Activated T-helper 1 cell treated with anti-CD3 and anti-CD28 coated beads, Interleukin-12 subunit alpha, Interleukin-12 subunit beta, Interleukin-2, Interleukin-4 antibody, amounts not matched to agents 30 ng/mL and 10 ng/mL and 1 ng/mL, durations not matched to agents 14 hours and 24 hours and 36 hours (primary cell): ENCODE measurements at regions not wholly inside any gene's neighbourhood (a gene's known extent, or its start where the extent isn't known, plus 50 kb on each side); places are given as distances from the start of the nearest gene placed in this dataset.

Experiments used
- DNase-seq: peaks from one replicate; pipeline ENCODE4 v3.0.0; 2021; ENCODE audit warnings: low spot score
- H3K27ac Mint-ChIP-seq: one replicate; pipeline ENCODE4 v1.8.0; 2021; ENCODE audit warnings: mild to moderate bottlenecking, mixed read lengths
- H3K27me3 Mint-ChIP-seq: one replicate; pipeline ENCODE4 v1.8.0; 2022; ENCODE audit warnings: mild to moderate bottlenecking, moderate library complexity, mixed read lengths; ENCODE audit not compliant: insufficient read depth
- H3K36me3 Mint-ChIP-seq: one replicate; pipeline ENCODE4 v1.8.0; 2021; ENCODE audit warnings: low read depth, mixed read lengths
- H3K4me1 Mint-ChIP-seq: one replicate; pipeline ENCODE4 v1.8.0; 2021; ENCODE audit warnings: low read depth, mixed read lengths
- H3K4me3 Mint-ChIP-seq: one replicate; pipeline ENCODE4 v1.8.0; 2021; ENCODE audit warnings: mild to moderate bottlenecking, moderate library complexity, mixed read lengths
- H3K9me3 Mint-ChIP-seq: one replicate; pipeline ENCODE4 v1.8.0; 2021; ENCODE audit warnings: mixed read lengths
- intact Hi-C: fragments of 100-400 bp; cut with micrococcal nuclease; formaldehyde crosslinking; loops from one replicate; pipeline ENCODE4 v1.15.1; 2024

- H3K9me3 Mint-ChIP-seq, result peaks cover 11% of the 10 kb centered on the region
- DNase-seq, result no peak
- intact Hi-C loops, result no loop called here
- H3K27me3 Mint-ChIP-seq, result no peaks in the 10 kb centered on the region
- H3K4me1 Mint-ChIP-seq, result no peaks in the 10 kb centered on the region
- H3K4me3 Mint-ChIP-seq, result no peak overlapping the region
- H3K27ac Mint-ChIP-seq, result no peak overlapping the region
- H3K36me3 Mint-ChIP-seq, result no peaks in the 10 kb centered on the region
Observed at GRCh38 chr18:56009411-56009810, 421.4 kb upstream of the TCF4 start.

- H3K4me1 Mint-ChIP-seq, result no peaks in the 10 kb centered on the region
- DNase-seq, result no peak
- no peak overlapping the region for H3K27ac Mint-ChIP-seq
- H3K4me3 Mint-ChIP-seq, result no peak overlapping the region
- intact Hi-C loops, result no loop called here
- H3K9me3 Mint-ChIP-seq, result no peaks in the 10 kb centered on the region
- no peaks in the 10 kb centered on the region for H3K36me3 Mint-ChIP-seq
- H3K27me3 Mint-ChIP-seq, result no peaks in the 10 kb centered on the region
Observed at GRCh38 chr18:56003720-56004088, 415.7 kb upstream of the TCF4 start.

- H3K27me3 Mint-ChIP-seq, result no peaks in the 10 kb centered on the region
- no peaks in the 10 kb centered on the region for H3K36me3 Mint-ChIP-seq
- no peak for DNase-seq
- no peaks in the 10 kb centered on the region for H3K4me1 Mint-ChIP-seq
- H3K4me3 Mint-ChIP-seq, result no peak overlapping the region
- H3K9me3 Mint-ChIP-seq, result no peaks in the 10 kb centered on the region
- intact Hi-C loops, result no loop called here
- no peak overlapping the region for H3K27ac Mint-ChIP-seq
Observed at GRCh38 chr18:56003009-56003719, 415.2 kb upstream of the TCF4 start.

- intact Hi-C loops, result no loop called here
- H3K4me1 Mint-ChIP-seq, result no peaks in the 10 kb centered on the region
- no peaks in the 10 kb centered on the region for H3K36me3 Mint-ChIP-seq
- no peaks in the 10 kb centered on the region for H3K27me3 Mint-ChIP-seq
- H3K9me3 Mint-ChIP-seq, result no peaks in the 10 kb centered on the region
- no peak overlapping the region for H3K27ac Mint-ChIP-seq
- DNase-seq, result no peak
- H3K4me3 Mint-ChIP-seq, result no peak overlapping the region
Observed at GRCh38 chr18:56001576-56001975, 413.6 kb upstream of the TCF4 start.

GRCh38 chr18:56000041-56000440, 412.0 kb upstream of the TCF4 start:
- no peaks in the 10 kb centered on the region for H3K27me3 Mint-ChIP-seq
- intact Hi-C loops, result no loop called here
- no peaks in the 10 kb centered on the region for H3K4me1 Mint-ChIP-seq
- H3K27ac Mint-ChIP-seq, result no peak overlapping the region
- H3K4me3 Mint-ChIP-seq, result no peak overlapping the region
- no peak for DNase-seq
- no peaks in the 10 kb centered on the region for H3K36me3 Mint-ChIP-seq
- no peaks in the 10 kb centered on the region for H3K9me3 Mint-ChIP-seq

GRCh38 chr18:55999641-56000040, 411.6 kb upstream of the TCF4 start:
- H3K4me1 Mint-ChIP-seq, result no peaks in the 10 kb centered on the region
- H3K4me3 Mint-ChIP-seq, result no peak overlapping the region
- no peak overlapping the region for H3K27ac Mint-ChIP-seq
- no peaks in the 10 kb centered on the region for H3K27me3 Mint-ChIP-seq
- no peaks in the 10 kb centered on the region for H3K36me3 Mint-ChIP-seq
- H3K9me3 Mint-ChIP-seq, result no peaks in the 10 kb centered on the region
- intact Hi-C loops, result no loop called here
- DNase-seq, result no peak

- intact Hi-C loops, result no loop called here
- H3K9me3 Mint-ChIP-seq, result no peaks in the 10 kb centered on the region
- no peak overlapping the region for H3K27ac Mint-ChIP-seq
- no peaks in the 10 kb centered on the region for H3K4me1 Mint-ChIP-seq
- H3K27me3 Mint-ChIP-seq, result no peaks in the 10 kb centered on the region
- no peak for DNase-seq
- no peak overlapping the region for H3K4me3 Mint-ChIP-seq
- H3K36me3 Mint-ChIP-seq, result no peaks in the 10 kb centered on the region
Observed at GRCh38 chr18:55998801-55999385, 410.9 kb upstream of the TCF4 start.

GRCh38 chr18:55998071-55998522, 410.1 kb upstream of the TCF4 start:
- H3K4me3 Mint-ChIP-seq, result no peak overlapping the region

GRCh38 chr18:55997151-55997561, 409.2 kb upstream of the TCF4 start:
- peaks cover under 1% of the 10 kb centered on the region for H3K9me3 Mint-ChIP-seq
- no peaks in the 10 kb centered on the region for H3K27me3 Mint-ChIP-seq
- no peak overlapping the region for H3K27ac Mint-ChIP-seq
- DNase-seq, result no peak
- no peak overlapping the region for H3K4me3 Mint-ChIP-seq
- intact Hi-C loops, result no loop called here
- no peaks in the 10 kb centered on the region for H3K36me3 Mint-ChIP-seq
- no peaks in the 10 kb centered on the region for H3K4me1 Mint-ChIP-seq

More at GRCh38 chr18:55998071-55998522, 410.1 kb upstream of the TCF4 start:
- no peak for DNase-seq
- Mint-ChIP-seq H3K4me1 (no peaks in the 10 kb centered on the region), H3K36me3 (no peaks in the 10 kb centered on the region), H3K27ac (no peak overlapping the region), H3K9me3 (no peaks in the 10 kb centered on the region), H3K27me3 (no peaks in the 10 kb centered on the region)
- intact Hi-C loops, result no loop called here

- H3K4me3 Mint-ChIP-seq, result no peak overlapping the region
- no peaks in the 10 kb centered on the region for H3K36me3 Mint-ChIP-seq
- no peaks in the 10 kb centered on the region for H3K4me1 Mint-ChIP-seq
- no peaks in the 10 kb centered on the region for H3K27me3 Mint-ChIP-seq
- no peak for DNase-seq
- peaks cover 3% of the 10 kb centered on the region for H3K9me3 Mint-ChIP-seq
- intact Hi-C loops, result no loop called here
- H3K27ac Mint-ChIP-seq, result no peak overlapping the region
Observed at GRCh38 chr18:55996717-55997116, 408.7 kb upstream of the TCF4 start.

GRCh38 chr18:55990186-55990585, 402.2 kb upstream of the TCF4 start:
- no peak overlapping the region for H3K27ac Mint-ChIP-seq
- peaks cover 3% of the 10 kb centered on the region for H3K9me3 Mint-ChIP-seq

GRCh38 chr18:55988537-55988936, 400.5 kb upstream of the TCF4 start:
- Mint-ChIP-seq H3K4me3 (no peak overlapping the region), H3K36me3 (no peaks in the 10 kb centered on the region), H3K27ac (no peak overlapping the region), H3K4me1 (no peaks in the 10 kb centered on the region), H3K9me3 (peaks cover 7% of the 10 kb centered on the region), H3K27me3 (no peaks in the 10 kb centered on the region)
- no peak for DNase-seq
- intact Hi-C loops, result no loop called here

More at GRCh38 chr18:55990186-55990585, 402.2 kb upstream of the TCF4 start:
- H3K4me3 Mint-ChIP-seq, result no peak overlapping the region
- no peaks in the 10 kb centered on the region for H3K4me1 Mint-ChIP-seq
- intact Hi-C loops, result no loop called here
- H3K36me3 Mint-ChIP-seq, result no peaks in the 10 kb centered on the region
- H3K27me3 Mint-ChIP-seq, result no peaks in the 10 kb centered on the region
- DNase-seq, result no peak

- H3K9me3 Mint-ChIP-seq, result peaks cover 4% of the 10 kb centered on the region
- H3K27ac Mint-ChIP-seq, result no peak overlapping the region
- H3K36me3 Mint-ChIP-seq, result no peaks in the 10 kb centered on the region
- intact Hi-C loops, result no loop called here
- H3K27me3 Mint-ChIP-seq, result no peaks in the 10 kb centered on the region
- H3K4me1 Mint-ChIP-seq, result no peaks in the 10 kb centered on the region
- no peak overlapping the region for H3K4me3 Mint-ChIP-seq
- no peak for DNase-seq
Observed at GRCh38 chr18:55983433-55983832, 395.4 kb upstream of the TCF4 start.
